Keratinocyte (primary cell): ENCODE measurements at regions not wholly inside any gene's neighbourhood (a gene's known extent, or its start where the extent isn't known, plus 50 kb on each side); places are given as distances from the start of the nearest gene placed in this dataset.

Experiments used
- DNase-seq: peaks from one replicate; pipeline ENCODE4 v3.0.0-alpha.2; 2011; ENCODE audit warnings: low read depth, missing footprints, low spot score
- FAIRE-seq: peaks from 2 replicates; lab custom pipeline; 2011; peaks lifted over from hg19 to GRCh38; lab: Jason Lieb, UNC
- H2AFZ ChIP-seq: 2 replicates; pipeline ENCODE4 v1.6.0; 2012; ENCODE audit warnings: low read length, control low read depth, inconsistent platforms; ENCODE audit not compliant: control insufficient read depth
- H3K27ac ChIP-seq: 2 replicates; pipeline ENCODE4 v1.5.1; 2011; ENCODE audit warnings: low read length; ENCODE audit not compliant: control insufficient read depth, insufficient read depth
- H3K27me3 ChIP-seq: 3 replicates; pipeline ENCODE4 v1.6.0; 2011; ENCODE audit warnings: low read length; ENCODE audit not compliant: control insufficient read depth, insufficient read depth; ENCODE audit errors: extremely low read depth
- H3K36me3 ChIP-seq, 2 experiments: 2 replicates in 1 of 2; 3 replicates in 1 of 2; pipeline ENCODE4 v1.5.1; 2011; ENCODE audit warnings: low read length in 2 of 2, mild to moderate bottlenecking in 1 of 2; ENCODE audit not compliant: control insufficient read depth in 2 of 2, insufficient read depth in 2 of 2; ENCODE audit errors: extremely low read depth in 1 of 2
- H3K4me1 ChIP-seq: 3 replicates; pipeline ENCODE4 v1.5.1; 2011; ENCODE audit warnings: low read length; ENCODE audit not compliant: control insufficient read depth, insufficient read depth; ENCODE audit errors: extremely low read depth
- H3K4me2 ChIP-seq: 3 replicates; pipeline ENCODE4 v1.6.0; 2011; ENCODE audit warnings: low read depth, low read length; ENCODE audit not compliant: control insufficient read depth, insufficient read depth; ENCODE audit errors: extremely low read depth
- H3K4me3 ChIP-seq, 3 experiments: fragments of 200-600 bp in 1 of 3; sonication (generic) in 1 of 3; 2 replicates in 2 of 3; 3 replicates in 1 of 3; pipeline ENCODE4 v1.5.1; 2011 to 2016; ENCODE audit warnings: low read length in 3 of 3, mild to moderate bottlenecking in 3 of 3, control low read depth in 2 of 3, inconsistent platforms in 1 of 3, low read depth in 1 of 3, mixed read lengths in 1 of 3, mixed run types in 1 of 3, moderate library complexity in 1 of 3; ENCODE audit not compliant: control insufficient read depth in 2 of 3, insufficient read depth in 2 of 3; ENCODE audit errors: extremely low read depth in 1 of 3
- H3K79me2 ChIP-seq: 2 replicates; pipeline ENCODE4 v1.6.0; 2012; ENCODE audit warnings: low read length; ENCODE audit not compliant: control insufficient read depth, insufficient read depth
- H3K9ac ChIP-seq: 3 replicates; pipeline ENCODE4 v1.6.0; 2011; ENCODE audit warnings: low read length; ENCODE audit not compliant: control insufficient read depth, insufficient read depth; ENCODE audit errors: extremely low read depth
- H3K9me1 ChIP-seq: 3 replicates; pipeline ENCODE4 v1.6.0; 2011; ENCODE audit warnings: low read length; ENCODE audit not compliant: control insufficient read depth, insufficient read depth; ENCODE audit errors: extremely low read depth
- H3K9me3 ChIP-seq: 2 replicates; pipeline ENCODE4 v1.5.1; 2012; ENCODE audit warnings: low read depth, low read length; ENCODE audit not compliant: control insufficient read depth
- H4K20me1 ChIP-seq: 3 replicates; pipeline ENCODE4 v1.6.0; 2011; ENCODE audit warnings: low read length; ENCODE audit not compliant: control insufficient read depth, insufficient read depth; ENCODE audit errors: extremely low read depth
- EZH2 ChIP-seq: IDR thresholded peaks from one replicate; pipeline ENCODE4 v1.6.1; 2012; ENCODE audit warnings: inconsistent platforms, mild to moderate bottlenecking, low read length, moderate library complexity
- dilution Hi-C: fragments of 300-500 bp; cut with MboI; formaldehyde crosslinking; loops from one replicate; pipeline ENCODE4 v1.7.0; 2020; ENCODE audit warnings: low sequenced_read_pairs; ENCODE audit not compliant: extremely low pct_ligation_motif_present
- TF ChIP-seq, protein P1 (sequence below), 3 experiments: IDR thresholded peaks in 1 of 3; conservative IDR thresholded peaks in 1 of 3; optimal IDR thresholded peaks in 1 of 3; 2 replicates in 2 of 3; 3 replicates in 1 of 3; pipeline versions ENCODE3 to v1.5.1; 2011; ENCODE audit warnings: low read length in 3 of 3, mild to moderate bottlenecking in 3 of 3, moderate library complexity in 2 of 3, control low read depth in 1 of 3, inconsistent platforms in 1 of 3; ENCODE audit not compliant: insufficient read depth in 2 of 3; ENCODE audit errors: extremely low read depth in 1 of 3

DNA sequence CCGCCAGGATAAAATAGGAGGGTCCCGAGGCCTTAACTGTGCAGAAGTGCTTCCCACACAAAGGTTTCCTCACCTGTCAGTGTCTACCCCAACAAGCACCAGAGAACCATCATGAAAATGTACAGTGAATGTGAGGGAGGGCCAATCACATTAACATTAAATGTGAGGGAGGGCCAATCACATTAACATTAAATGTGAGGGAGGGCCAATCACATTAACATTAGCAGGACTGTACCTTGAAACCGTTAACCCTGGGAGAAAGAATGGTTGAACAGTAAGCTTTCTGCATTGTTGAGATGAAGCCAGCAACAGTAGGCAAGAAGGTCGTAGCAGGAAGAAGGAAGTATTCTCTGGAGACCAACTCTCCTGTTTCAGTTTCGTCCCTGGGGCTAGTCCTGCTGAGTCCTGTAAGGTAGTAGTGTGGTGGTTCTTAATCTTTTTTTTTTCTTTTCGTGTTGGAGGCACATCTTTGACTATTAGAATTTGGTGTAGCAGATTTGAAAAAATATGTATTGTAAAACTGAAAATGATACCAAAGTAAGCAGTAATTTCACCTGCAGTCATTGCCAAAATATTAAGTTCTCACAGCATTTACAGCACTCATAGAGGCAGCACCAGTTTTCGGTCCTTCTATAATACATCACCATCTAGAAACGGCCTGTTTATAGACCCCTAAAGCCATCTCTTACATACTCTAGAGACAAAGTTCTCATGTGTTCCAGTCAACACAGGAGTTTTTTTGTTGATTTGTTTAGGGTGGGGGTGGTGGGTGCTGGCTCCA lies 98.6 kb upstream of the PPP2R5A start:
- no peaks in the 10 kb centered on the region for H3K9me1 ChIP-seq
- H3K36me3 ChIP-seq, result no peaks in the 10 kb centered on the region
- peak overlapping the region; percentile 38 for H2AFZ ChIP-seq
- no peaks in the 10 kb centered on the region for H3K79me2 ChIP-seq
- no peak overlapping the region for H3K4me3 ChIP-seq
- dilution Hi-C loops, result no loop called here
- H3K9me3 ChIP-seq, result no peaks in the 10 kb centered on the region
- H3K4me1 ChIP-seq, result peaks cover 17% of the 10 kb centered on the region
- H3K27me3 ChIP-seq, result no peaks in the 10 kb centered on the region
- no peak overlapping the region for H3K4me2 ChIP-seq
- no peak overlapping the region for H3K9ac ChIP-seq
- FAIRE-seq (no peak), DNase-seq (no peak)
- no peak overlapping the region for H3K27ac ChIP-seq
- no peak for TF ChIP-seq EZH2
- TF ChIP-seq, protein P1, sequence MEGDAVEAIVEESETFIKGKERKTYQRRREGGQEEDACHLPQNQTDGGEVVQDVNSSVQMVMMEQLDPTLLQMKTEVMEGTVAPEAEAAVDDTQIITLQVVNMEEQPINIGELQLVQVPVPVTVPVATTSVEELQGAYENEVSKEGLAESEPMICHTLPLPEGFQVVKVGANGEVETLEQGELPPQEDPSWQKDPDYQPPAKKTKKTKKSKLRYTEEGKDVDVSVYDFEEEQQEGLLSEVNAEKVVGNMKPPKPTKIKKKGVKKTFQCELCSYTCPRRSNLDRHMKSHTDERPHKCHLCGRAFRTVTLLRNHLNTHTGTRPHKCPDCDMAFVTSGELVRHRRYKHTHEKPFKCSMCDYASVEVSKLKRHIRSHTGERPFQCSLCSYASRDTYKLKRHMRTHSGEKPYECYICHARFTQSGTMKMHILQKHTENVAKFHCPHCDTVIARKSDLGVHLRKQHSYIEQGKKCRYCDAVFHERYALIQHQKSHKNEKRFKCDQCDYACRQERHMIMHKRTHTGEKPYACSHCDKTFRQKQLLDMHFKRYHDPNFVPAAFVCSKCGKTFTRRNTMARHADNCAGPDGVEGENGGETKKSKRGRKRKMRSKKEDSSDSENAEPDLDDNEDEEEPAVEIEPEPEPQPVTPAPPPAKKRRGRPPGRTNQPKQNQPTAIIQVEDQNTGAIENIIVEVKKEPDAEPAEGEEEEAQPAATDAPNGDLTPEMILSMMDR (optimal IDR thresholded peaks at IDR 0.05 in 1 of 3, IDR thresholded peaks at IDR 0.05 in 1 of 3, conservative IDR thresholded peaks at IDR 0.05 in 1 of 3; ENCODE audit: extremely low read depth in 1 of 3, insufficient read depth in 2 of 3, low read length in 3 of 3), result no peak
- no peaks in the 10 kb centered on the region for H4K20me1 ChIP-seq

DNA sequence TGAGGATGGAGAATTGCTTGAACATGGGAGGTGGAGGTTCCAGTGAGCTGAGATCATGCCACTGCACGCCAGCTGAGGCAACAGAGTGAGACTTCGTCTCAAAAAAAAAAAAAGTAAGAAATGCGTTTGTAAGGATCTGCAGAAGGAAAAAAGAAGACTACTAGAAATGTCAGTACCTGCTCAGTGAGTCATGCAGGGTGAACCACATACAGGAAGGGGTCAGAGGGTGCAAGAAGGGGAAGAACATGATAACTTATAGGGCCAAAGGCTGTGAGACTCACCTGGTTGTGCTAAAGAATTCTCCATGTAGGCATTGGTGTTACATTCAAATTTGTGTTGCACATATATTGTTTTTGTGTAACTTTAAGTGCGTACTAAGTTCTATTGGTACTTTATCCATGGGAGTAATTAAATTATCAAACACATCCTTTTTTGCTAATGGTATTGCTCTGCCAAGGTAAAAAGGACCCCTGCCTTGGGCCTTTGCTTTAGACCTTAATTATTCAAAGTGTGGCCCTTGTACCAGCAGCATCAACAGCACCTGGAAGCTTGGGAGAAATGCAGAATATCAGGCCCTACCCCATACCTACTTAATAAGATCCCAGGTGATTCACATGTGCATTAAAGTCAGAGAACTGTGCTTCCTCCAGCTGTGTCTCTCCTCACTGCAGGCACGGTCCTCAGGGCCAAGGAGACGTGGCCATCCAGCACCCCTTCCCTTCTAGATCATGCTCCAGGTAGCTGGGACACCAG lies 96.4 kb upstream of the PPP2R5A start:
- Histone ChIP-seq H3K4me2 (peak overlapping the region; percentile 44), H3K27me3 (no peaks in the 10 kb centered on the region), H3K9ac (no peak overlapping the region), H2AFZ (no peak overlapping the region), H3K36me3 (no peaks in the 10 kb centered on the region), H3K4me1 (peaks cover 17% of the 10 kb centered on the region), H3K9me3 (no peaks in the 10 kb centered on the region), H3K4me3 (no peak overlapping the region), H3K27ac (peak overlapping the region; percentile 64), H3K9me1 (no peaks in the 10 kb centered on the region), H4K20me1 (no peaks in the 10 kb centered on the region), H3K79me2 (no peaks in the 10 kb centered on the region)
- no peak for TF ChIP-seq EZH2
- dilution Hi-C loops, result no loop called here
- DNase-seq (peak; percentile 49), FAIRE-seq (peak; percentile 81)
